ENCODE measurements at regions not wholly inside any gene's neighbourhood (a gene's known extent, or its start where the extent isn't known, plus 50 kb on each side); places are given as distances from the start of the nearest gene placed in this dataset.

- no peak for TF ChIP-seq ARID4B (CRISPR knock-in tag; IDR thresholded peaks at IDR 0.05; ENCODE audit: borderline replicate concordance)
- no peak for TF ChIP-seq RORB (CRISPR knock-in tag; IDR thresholded peaks at IDR 0.05)
- TF ChIP-seq, protein P1, sequence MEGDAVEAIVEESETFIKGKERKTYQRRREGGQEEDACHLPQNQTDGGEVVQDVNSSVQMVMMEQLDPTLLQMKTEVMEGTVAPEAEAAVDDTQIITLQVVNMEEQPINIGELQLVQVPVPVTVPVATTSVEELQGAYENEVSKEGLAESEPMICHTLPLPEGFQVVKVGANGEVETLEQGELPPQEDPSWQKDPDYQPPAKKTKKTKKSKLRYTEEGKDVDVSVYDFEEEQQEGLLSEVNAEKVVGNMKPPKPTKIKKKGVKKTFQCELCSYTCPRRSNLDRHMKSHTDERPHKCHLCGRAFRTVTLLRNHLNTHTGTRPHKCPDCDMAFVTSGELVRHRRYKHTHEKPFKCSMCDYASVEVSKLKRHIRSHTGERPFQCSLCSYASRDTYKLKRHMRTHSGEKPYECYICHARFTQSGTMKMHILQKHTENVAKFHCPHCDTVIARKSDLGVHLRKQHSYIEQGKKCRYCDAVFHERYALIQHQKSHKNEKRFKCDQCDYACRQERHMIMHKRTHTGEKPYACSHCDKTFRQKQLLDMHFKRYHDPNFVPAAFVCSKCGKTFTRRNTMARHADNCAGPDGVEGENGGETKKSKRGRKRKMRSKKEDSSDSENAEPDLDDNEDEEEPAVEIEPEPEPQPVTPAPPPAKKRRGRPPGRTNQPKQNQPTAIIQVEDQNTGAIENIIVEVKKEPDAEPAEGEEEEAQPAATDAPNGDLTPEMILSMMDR (IDR thresholded peaks at IDR 0.05): no peak
- TF ChIP-seq, protein P2, sequence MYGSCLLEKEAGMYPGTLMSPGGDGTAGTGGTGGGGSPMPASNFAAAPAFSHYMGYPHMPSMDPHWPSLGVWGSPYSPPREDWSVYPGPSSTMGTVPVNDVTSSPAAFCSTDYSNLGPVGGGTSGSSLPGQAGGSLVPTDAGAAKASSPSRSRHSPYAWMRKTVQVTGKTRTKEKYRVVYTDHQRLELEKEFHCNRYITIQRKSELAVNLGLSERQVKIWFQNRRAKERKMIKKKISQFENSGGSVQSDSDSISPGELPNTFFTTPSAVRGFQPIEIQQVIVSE (CRISPR knock-in tag; IDR thresholded peaks at IDR 0.05; ENCODE audit: borderline replicate concordance): no peak
- TF ChIP-seq ZNF423 (CRISPR knock-in tag; IDR thresholded peaks at IDR 0.05): no peak
- TF ChIP-seq ZNF219 (CRISPR knock-in tag; IDR thresholded peaks at IDR 0.05; ENCODE audit: borderline replicate concordance): no peak
- TF ChIP-seq, protein P3, sequence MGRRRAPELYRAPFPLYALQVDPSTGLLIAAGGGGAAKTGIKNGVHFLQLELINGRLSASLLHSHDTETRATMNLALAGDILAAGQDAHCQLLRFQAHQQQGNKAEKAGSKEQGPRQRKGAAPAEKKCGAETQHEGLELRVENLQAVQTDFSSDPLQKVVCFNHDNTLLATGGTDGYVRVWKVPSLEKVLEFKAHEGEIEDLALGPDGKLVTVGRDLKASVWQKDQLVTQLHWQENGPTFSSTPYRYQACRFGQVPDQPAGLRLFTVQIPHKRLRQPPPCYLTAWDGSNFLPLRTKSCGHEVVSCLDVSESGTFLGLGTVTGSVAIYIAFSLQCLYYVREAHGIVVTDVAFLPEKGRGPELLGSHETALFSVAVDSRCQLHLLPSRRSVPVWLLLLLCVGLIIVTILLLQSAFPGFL (CRISPR knock-in tag; IDR thresholded peaks at IDR 0.05; ENCODE audit: borderline replicate concordance): no peak
- TF ChIP-seq, protein P4, sequence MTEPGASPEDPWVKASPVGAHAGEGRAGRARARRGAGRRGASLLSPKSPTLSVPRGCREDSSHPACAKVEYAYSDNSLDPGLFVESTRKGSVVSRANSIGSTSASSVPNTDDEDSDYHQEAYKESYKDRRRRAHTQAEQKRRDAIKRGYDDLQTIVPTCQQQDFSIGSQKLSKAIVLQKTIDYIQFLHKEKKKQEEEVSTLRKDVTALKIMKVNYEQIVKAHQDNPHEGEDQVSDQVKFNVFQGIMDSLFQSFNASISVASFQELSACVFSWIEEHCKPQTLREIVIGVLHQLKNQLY (CRISPR knock-in tag; IDR thresholded peaks at IDR 0.05): no peak
Observed at GRCh38 chr4:101500742-101501141, 153.4 kb upstream of the PPP3CA start (continued).

DNA sequence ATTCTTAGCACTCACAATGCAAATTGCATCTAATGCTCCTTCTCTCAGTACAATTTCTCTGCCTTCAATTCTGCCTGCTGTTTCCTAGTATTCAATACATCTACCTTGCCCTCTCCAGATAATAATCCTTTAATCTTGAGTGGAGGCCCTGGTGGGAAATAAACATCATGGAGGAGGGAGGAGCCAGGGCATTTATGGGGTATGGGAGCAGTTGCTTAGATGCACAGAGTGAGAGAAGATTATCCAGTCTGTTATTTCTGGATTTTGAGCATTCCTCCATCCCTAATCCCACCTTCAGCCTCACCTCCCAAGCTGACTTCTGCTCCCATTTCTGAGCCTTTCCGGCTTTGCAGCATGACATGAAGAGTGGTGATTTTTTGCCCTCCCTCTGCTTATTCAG is 127.9 kb upstream of the PPP3CA start:
- POLR2A ChIA-PET: no interaction called here
- H3K36me3 Mint-ChIP-seq: no peaks in the 10 kb centered on the region
- ATAC-seq (no peak), DNase-seq (ENCODE audit: low spot score) (no peak)
- peaks cover 4% of the 10 kb centered on the region; the same call in 1 of the 2 replicates for H3K4me1 Mint-ChIP-seq
- CTCF ChIA-PET: no interaction called here
- no peaks in the 10 kb centered on the region for H3K27me3 Mint-ChIP-seq (ENCODE audit: low read depth)
- no peak overlapping the region for H3K4me3 Mint-ChIP-seq
- no peak overlapping the region for H3K27ac Mint-ChIP-seq
- H3K9me3 Mint-ChIP-seq: peaks cover 26% of the 10 kb centered on the region
- TF ChIP-seq TCF7 (CRISPR knock-in tag; IDR thresholded peaks at IDR 0.05; ENCODE audit: low read depth) (no peak), MXD4 (CRISPR knock-in tag; IDR thresholded peaks at IDR 0.05; ENCODE audit: borderline replicate concordance) (no peak), NFE2L1 (CRISPR knock-in tag; IDR thresholded peaks at IDR 0.05) (no peak), SMAD4 (CRISPR knock-in tag; IDR thresholded peaks at IDR 0.05) (no peak), ZNF317 (CRISPR knock-in tag; IDR thresholded peaks at IDR 0.05; ENCODE audit: borderline replicate concordance, low read depth) (no peak), FOXP1 (CRISPR knock-in tag; IDR thresholded peaks at IDR 0.05; ENCODE audit: borderline replicate concordance) (no peak)
- TF ChIP-seq, protein P5, sequence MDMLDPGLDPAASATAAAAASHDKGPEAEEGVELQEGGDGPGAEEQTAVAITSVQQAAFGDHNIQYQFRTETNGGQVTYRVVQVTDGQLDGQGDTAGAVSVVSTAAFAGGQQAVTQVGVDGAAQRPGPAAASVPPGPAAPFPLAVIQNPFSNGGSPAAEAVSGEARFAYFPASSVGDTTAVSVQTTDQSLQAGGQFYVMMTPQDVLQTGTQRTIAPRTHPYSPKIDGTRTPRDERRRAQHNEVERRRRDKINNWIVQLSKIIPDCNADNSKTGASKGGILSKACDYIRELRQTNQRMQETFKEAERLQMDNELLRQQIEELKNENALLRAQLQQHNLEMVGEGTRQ (CRISPR knock-in tag; IDR thresholded peaks at IDR 0.05): no peak
- TF ChIP-seq, protein P6, sequence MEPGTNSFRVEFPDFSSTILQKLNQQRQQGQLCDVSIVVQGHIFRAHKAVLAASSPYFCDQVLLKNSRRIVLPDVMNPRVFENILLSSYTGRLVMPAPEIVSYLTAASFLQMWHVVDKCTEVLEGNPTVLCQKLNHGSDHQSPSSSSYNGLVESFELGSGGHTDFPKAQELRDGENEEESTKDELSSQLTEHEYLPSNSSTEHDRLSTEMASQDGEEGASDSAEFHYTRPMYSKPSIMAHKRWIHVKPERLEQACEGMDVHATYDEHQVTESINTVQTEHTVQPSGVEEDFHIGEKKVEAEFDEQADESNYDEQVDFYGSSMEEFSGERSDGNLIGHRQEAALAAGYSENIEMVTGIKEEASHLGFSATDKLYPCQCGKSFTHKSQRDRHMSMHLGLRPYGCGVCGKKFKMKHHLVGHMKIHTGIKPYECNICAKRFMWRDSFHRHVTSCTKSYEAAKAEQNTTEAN (CRISPR knock-in tag; IDR thresholded peaks at IDR 0.05): no peak
- TF ChIP-seq, protein P7, sequence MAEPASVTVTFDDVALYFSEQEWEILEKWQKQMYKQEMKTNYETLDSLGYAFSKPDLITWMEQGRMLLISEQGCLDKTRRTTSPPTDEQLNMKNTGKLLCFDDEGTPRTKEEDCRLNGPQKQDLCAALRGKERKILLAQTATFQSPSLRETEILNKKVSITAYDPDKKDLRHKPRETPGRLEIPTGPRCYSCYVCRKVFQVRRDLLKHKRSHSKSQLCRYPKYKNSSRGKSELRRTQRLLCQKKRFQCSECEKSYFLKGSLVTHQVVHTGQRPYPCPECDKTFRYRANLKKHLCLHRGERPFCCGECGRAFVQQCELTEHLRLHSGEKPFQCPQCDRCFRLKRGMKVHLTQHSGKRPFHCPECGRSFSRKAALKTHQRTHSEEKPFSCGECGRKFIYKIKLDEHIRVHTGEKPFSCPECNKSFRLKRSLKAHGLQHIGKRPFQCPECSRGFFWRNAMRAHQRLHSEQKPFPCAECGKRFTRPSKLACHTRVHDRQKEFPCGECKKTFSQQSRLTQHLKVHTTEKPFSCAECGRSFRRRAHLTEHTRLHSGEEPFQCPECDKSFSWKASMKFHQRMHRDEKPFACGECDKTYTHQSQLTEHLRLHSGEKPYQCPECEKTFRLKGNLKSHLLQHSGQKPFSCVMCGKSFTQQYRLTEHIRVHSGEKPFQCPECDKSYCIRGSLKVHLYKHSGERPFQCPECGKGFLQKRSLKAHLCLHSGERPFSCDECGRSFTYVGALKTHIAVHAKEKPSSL (CRISPR knock-in tag; conservative IDR thresholded peaks at IDR 0.05): no peak
- TF ChIP-seq, protein P8, sequence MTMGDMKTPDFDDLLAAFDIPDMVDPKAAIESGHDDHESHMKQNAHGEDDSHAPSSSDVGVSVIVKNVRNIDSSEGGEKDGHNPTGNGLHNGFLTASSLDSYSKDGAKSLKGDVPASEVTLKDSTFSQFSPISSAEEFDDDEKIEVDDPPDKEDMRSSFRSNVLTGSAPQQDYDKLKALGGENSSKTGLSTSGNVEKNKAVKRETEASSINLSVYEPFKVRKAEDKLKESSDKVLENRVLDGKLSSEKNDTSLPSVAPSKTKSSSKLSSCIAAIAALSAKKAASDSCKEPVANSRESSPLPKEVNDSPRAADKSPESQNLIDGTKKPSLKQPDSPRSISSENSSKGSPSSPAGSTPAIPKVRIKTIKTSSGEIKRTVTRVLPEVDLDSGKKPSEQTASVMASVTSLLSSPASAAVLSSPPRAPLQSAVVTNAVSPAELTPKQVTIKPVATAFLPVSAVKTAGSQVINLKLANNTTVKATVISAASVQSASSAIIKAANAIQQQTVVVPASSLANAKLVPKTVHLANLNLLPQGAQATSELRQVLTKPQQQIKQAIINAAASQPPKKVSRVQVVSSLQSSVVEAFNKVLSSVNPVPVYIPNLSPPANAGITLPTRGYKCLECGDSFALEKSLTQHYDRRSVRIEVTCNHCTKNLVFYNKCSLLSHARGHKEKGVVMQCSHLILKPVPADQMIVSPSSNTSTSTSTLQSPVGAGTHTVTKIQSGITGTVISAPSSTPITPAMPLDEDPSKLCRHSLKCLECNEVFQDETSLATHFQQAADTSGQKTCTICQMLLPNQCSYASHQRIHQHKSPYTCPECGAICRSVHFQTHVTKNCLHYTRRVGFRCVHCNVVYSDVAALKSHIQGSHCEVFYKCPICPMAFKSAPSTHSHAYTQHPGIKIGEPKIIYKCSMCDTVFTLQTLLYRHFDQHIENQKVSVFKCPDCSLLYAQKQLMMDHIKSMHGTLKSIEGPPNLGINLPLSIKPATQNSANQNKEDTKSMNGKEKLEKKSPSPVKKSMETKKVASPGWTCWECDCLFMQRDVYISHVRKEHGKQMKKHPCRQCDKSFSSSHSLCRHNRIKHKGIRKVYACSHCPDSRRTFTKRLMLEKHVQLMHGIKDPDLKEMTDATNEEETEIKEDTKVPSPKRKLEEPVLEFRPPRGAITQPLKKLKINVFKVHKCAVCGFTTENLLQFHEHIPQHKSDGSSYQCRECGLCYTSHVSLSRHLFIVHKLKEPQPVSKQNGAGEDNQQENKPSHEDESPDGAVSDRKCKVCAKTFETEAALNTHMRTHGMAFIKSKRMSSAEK (CRISPR knock-in tag; IDR thresholded peaks at IDR 0.05; ENCODE audit: borderline replicate concordance): no peak
